ENCODE measurements at regions not wholly inside any gene's neighbourhood (a gene's known extent, or its start where the extent isn't known, plus 50 kb on each side); places are given as distances from the start of the nearest gene placed in this dataset.

GRCh38 chr10:113415246-113415645 is 137.6 kb upstream of the HABP2 start:
- no peak for TF ChIP-seq CTCF (conservative IDR thresholded peaks at IDR 0.05; ENCODE audit: control insufficient read depth, insufficient read depth, low read depth, low read length)
- peak; percentile 93 for DNase-seq (ENCODE audit: low read depth)

GRCh38 chr10:113420057-113420732 is 132.7 kb upstream of the HABP2 start:
- TF ChIP-seq CTCF (conservative IDR thresholded peaks at IDR 0.05; ENCODE audit: control insufficient read depth, insufficient read depth, low read depth, low read length), result no peak
- H3K4me3 ChIP-seq (ENCODE audit: control insufficient read depth, low read depth, low read length), result no peak overlapping the region
- peak; percentile 20 for DNase-seq (ENCODE audit: low read depth)

More at GRCh38 chr10:113415246-113415645, 137.6 kb upstream of the HABP2 start:
- no peak overlapping the region for H3K4me3 ChIP-seq (ENCODE audit: control insufficient read depth, low read depth, low read length)

GRCh38 chr10:113420733-113421675 is 131.8 kb upstream of the HABP2 start:
- DNase-seq (ENCODE audit: low read depth), result no peak
- H3K4me3 ChIP-seq (ENCODE audit: control insufficient read depth, low read depth, low read length), result no peak overlapping the region

GRCh38 chr10:113422371-113422770 is 130.5 kb upstream of the HABP2 start:
- DNase-seq (ENCODE audit: low read depth), result no peak
- TF ChIP-seq CTCF (conservative IDR thresholded peaks at IDR 0.05; ENCODE audit: control insufficient read depth, insufficient read depth, low read depth, low read length), result no peak
- H3K4me3 ChIP-seq (ENCODE audit: control insufficient read depth, low read depth, low read length), result no peak overlapping the region

More at GRCh38 chr10:113420733-113421675, 131.8 kb upstream of the HABP2 start:
- TF ChIP-seq CTCF (conservative IDR thresholded peaks at IDR 0.05; ENCODE audit: control insufficient read depth, insufficient read depth, low read depth, low read length), result no peak

- TF ChIP-seq CTCF (conservative IDR thresholded peaks at IDR 0.05; ENCODE audit: control insufficient read depth, insufficient read depth, low read depth, low read length), result no peak
- H3K4me3 ChIP-seq (ENCODE audit: control insufficient read depth, low read depth, low read length), result no peak overlapping the region
- peak; percentile 81 for DNase-seq (ENCODE audit: low read depth)
Observed at GRCh38 chr10:113423981-113424721, 128.7 kb upstream of the HABP2 start.

- no peak for DNase-seq (ENCODE audit: low read depth)
- TF ChIP-seq CTCF (conservative IDR thresholded peaks at IDR 0.05; ENCODE audit: control insufficient read depth, insufficient read depth, low read depth, low read length), result no peak
- no peak overlapping the region for H3K4me3 ChIP-seq (ENCODE audit: control insufficient read depth, low read depth, low read length)
Observed at GRCh38 chr10:113425008-113425407, 127.8 kb upstream of the HABP2 start.

Measured in fibroblast of mammary gland (primary cell).